ENCODE measurements at regions not wholly inside any gene's neighbourhood (a gene's known extent, or its start where the extent isn't known, plus 50 kb on each side); places are given as distances from the start of the nearest gene placed in this dataset.
"Not testable (repeated sequence)": the region's sequence is repeated elsewhere in the genome, so short reads cannot be mapped to it uniquely, and the experiment has no call there.

- Mint-ChIP-seq H3K9me3 (no peaks in the 10 kb centered on the region), H3K36me3 (peaks cover 14% of the 10 kb centered on the region), H3K4me1 (peaks cover 60% of the 10 kb centered on the region), H3K27ac (peak overlapping the region; percentile 83), H3K27me3 (ENCODE audit: low read depth) (no peaks in the 10 kb centered on the region), H3K4me3 (peak overlapping the region; percentile 24)
- no peak for DNase-seq (ENCODE audit: low spot score in 2 of 2, unreplicated experiment in 2 of 2)
- no peak for TF ChIP-seq CTCF (IDR thresholded peaks at IDR 0.05; ENCODE audit: unreplicated experiment)
Observed at GRCh38 chr10:29728541-29729049, 93.8 kb upstream of the SVIL start.

- Mint-ChIP-seq H3K4me1 (peaks cover 37% of the 10 kb centered on the region), H3K36me3 (peaks cover 25% of the 10 kb centered on the region)
- not testable (repeated sequence) for H3K4me3 Mint-ChIP-seq; H3K27me3 Mint-ChIP-seq (ENCODE audit: low read depth); DNase-seq (ENCODE audit: low spot score in 2 of 2, unreplicated experiment in 2 of 2); H3K9me3 Mint-ChIP-seq; H3K27ac Mint-ChIP-seq
Observed at GRCh38 chr10:29725927-29726326, 91.2 kb upstream of the SVIL start.

- no peak for TF ChIP-seq CTCF (IDR thresholded peaks at IDR 0.05; ENCODE audit: unreplicated experiment)
- H3K4me3 Mint-ChIP-seq: peak overlapping the region; percentile 26
- peak overlapping the region; percentile 82 for H3K27ac Mint-ChIP-seq
- H3K36me3 Mint-ChIP-seq: peaks cover 27% of the 10 kb centered on the region
- DNase-seq (ENCODE audit: low spot score in 2 of 2, unreplicated experiment in 2 of 2): no peak
- H3K4me1 Mint-ChIP-seq: peaks cover 30% of the 10 kb centered on the region
- no peaks in the 10 kb centered on the region for H3K27me3 Mint-ChIP-seq (ENCODE audit: low read depth)
- peaks cover 13% of the 10 kb centered on the region for H3K9me3 Mint-ChIP-seq
Observed at GRCh38 chr10:29725133-29725720, 90.5 kb upstream of the SVIL start.

GRCh38 chr10:29723726-29724125 lies 89.0 kb upstream of the SVIL start:
- H3K36me3 Mint-ChIP-seq: peaks cover 29% of the 10 kb centered on the region
- peaks cover 22% of the 10 kb centered on the region for H3K9me3 Mint-ChIP-seq

GRCh38 chr10:29722777-29723176 lies 88.0 kb upstream of the SVIL start:
- DNase-seq (ENCODE audit: low spot score in 2 of 2, unreplicated experiment in 2 of 2): no peak
- Mint-ChIP-seq H3K27ac (no peak overlapping the region), H3K9me3 (peaks cover 26% of the 10 kb centered on the region), H3K36me3 (peaks cover 32% of the 10 kb centered on the region), H3K4me3 (no peak overlapping the region), H3K4me1 (peaks cover 12% of the 10 kb centered on the region), H3K27me3 (ENCODE audit: low read depth) (no peaks in the 10 kb centered on the region)
- no peak for TF ChIP-seq CTCF (IDR thresholded peaks at IDR 0.05; ENCODE audit: unreplicated experiment)

More at GRCh38 chr10:29723726-29724125, 89.0 kb upstream of the SVIL start:
- no peaks in the 10 kb centered on the region for H3K27me3 Mint-ChIP-seq (ENCODE audit: low read depth)
- H3K4me3 Mint-ChIP-seq: no peak overlapping the region
- DNase-seq (ENCODE audit: low spot score in 2 of 2, unreplicated experiment in 2 of 2): no peak
- H3K27ac Mint-ChIP-seq: peak overlapping the region; percentile 19
- no peak for TF ChIP-seq CTCF (IDR thresholded peaks at IDR 0.05; ENCODE audit: unreplicated experiment)
- H3K4me1 Mint-ChIP-seq: peaks cover 22% of the 10 kb centered on the region

GRCh38 chr10:29720149-29720548 lies 85.4 kb upstream of the SVIL start:
- DNase-seq (ENCODE audit: low spot score in 2 of 2, unreplicated experiment in 2 of 2): no peak
- Mint-ChIP-seq H3K9me3 (peaks cover 26% of the 10 kb centered on the region), H3K36me3 (peaks cover 48% of the 10 kb centered on the region), H3K4me1 (peaks cover 8% of the 10 kb centered on the region), H3K27me3 (ENCODE audit: low read depth) (no peaks in the 10 kb centered on the region), H3K4me3 (no peak overlapping the region), H3K27ac (no peak overlapping the region)
- TF ChIP-seq CTCF (IDR thresholded peaks at IDR 0.05; ENCODE audit: unreplicated experiment): no peak

All from mesothelial cell of epicardium (in vitro differentiated cells).